Progenitor cell of endocrine pancreas (in vitro differentiated cells): ENCODE measurements at regions not wholly inside any gene's neighbourhood (a gene's known extent, or its start where the extent isn't known, plus 50 kb on each side); places are given as distances from the start of the nearest gene placed in this dataset.
"Not testable (repeated sequence)": the region's sequence is repeated elsewhere in the genome, so short reads cannot be mapped to it uniquely, and the experiment has no call there.

ENCODE experiments used
- DNase-seq: peaks from one replicate; pipeline ENCODE4 v3.0.0; 2021; ENCODE audit warnings: low spot score; ENCODE audit not compliant: unreplicated experiment
- H3K27ac Mint-ChIP-seq: 2 replicates; pipeline ENCODE4 v1.8.0; 2021; ENCODE audit warnings: mild to moderate bottlenecking, moderate library complexity, mixed read lengths
- H3K27me3 Mint-ChIP-seq: 2 replicates; pipeline ENCODE4 v1.8.0; 2021; ENCODE audit warnings: mixed read lengths
- H3K36me3 Mint-ChIP-seq: 2 replicates; pipeline ENCODE4 v1.8.0; 2022; ENCODE audit warnings: mixed read lengths; ENCODE audit not compliant: insufficient read depth
- H3K4me1 Mint-ChIP-seq: 2 replicates; pipeline ENCODE4 v1.8.0; 2021; ENCODE audit warnings: low read depth, mixed read lengths
- H3K4me3 Mint-ChIP-seq: 2 replicates; pipeline ENCODE4 v1.8.0; 2021; ENCODE audit warnings: low read depth, mild to moderate bottlenecking, moderate library complexity, mixed read lengths
- H3K9me3 Mint-ChIP-seq: 2 replicates; pipeline ENCODE4 v1.8.0; 2021; ENCODE audit warnings: low read depth, mixed read lengths
- CTCF ChIP-seq: fragments of 200-600 bp; sonication (generic); IDR thresholded peaks from one replicate; pipeline ENCODE4 v1.5.0; 2021; ENCODE audit warnings: antibody characterized with exemption, mild to moderate bottlenecking; ENCODE audit not compliant: unreplicated experiment

DNA sequence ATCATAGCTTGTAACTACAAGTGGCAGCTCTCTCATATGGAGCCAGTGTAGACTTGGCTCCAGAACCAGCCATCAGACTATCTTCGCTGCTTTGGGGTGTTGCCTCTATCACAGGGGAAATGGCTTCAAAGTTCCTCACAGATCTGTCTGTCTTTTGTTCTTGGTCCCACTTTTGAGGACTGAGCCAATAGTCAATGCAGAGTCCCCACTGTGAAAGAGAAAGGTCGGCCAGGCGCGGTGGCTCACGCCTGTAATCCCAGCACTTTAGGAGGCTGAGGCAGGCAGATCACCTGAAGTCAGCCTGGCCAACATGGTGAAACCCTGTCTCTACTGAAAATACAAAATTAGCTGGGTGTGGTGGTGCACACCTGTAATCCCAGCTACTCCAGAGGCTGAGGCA is 86.9 kb upstream of the FZD7 start:
- Mint-ChIP-seq H3K4me1 (peaks cover 15% of the 10 kb centered on the region), H3K27me3 (peaks cover 12% of the 10 kb centered on the region)
- H3K9me3 Mint-ChIP-seq, H3K4me3 Mint-ChIP-seq, H3K27ac Mint-ChIP-seq, H3K36me3 Mint-ChIP-seq, DNase-seq: not testable (repeated sequence)

DNA sequence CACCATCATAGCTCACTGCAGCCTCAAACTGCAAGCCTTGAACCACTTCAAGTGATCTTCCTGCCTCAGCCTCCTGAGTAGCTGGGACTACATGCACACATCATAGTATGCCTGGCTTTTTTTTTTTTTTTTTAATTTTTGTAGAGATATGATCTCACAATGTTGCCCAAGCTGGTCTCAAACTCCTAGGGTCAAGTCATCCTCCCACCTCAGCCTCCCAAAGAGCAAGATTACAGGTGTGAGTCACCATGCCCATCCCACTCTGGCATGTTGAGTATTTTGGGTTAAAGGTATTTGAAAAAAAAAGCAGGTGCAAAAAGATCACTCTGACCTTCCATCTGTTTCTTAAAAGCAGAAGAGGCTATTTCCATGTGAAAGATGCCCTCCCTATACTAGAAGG is 86.4 kb upstream of the FZD7 start:
- Mint-ChIP-seq H3K4me3 (no peak overlapping the region), H3K36me3 (no peaks in the 10 kb centered on the region), H3K4me1 (peaks cover 15% of the 10 kb centered on the region), H3K27me3 (peaks cover 8% of the 10 kb centered on the region), H3K9me3 (no peaks in the 10 kb centered on the region), H3K27ac (no peak overlapping the region)
- no peak for DNase-seq
- TF ChIP-seq CTCF: no peak

DNA sequence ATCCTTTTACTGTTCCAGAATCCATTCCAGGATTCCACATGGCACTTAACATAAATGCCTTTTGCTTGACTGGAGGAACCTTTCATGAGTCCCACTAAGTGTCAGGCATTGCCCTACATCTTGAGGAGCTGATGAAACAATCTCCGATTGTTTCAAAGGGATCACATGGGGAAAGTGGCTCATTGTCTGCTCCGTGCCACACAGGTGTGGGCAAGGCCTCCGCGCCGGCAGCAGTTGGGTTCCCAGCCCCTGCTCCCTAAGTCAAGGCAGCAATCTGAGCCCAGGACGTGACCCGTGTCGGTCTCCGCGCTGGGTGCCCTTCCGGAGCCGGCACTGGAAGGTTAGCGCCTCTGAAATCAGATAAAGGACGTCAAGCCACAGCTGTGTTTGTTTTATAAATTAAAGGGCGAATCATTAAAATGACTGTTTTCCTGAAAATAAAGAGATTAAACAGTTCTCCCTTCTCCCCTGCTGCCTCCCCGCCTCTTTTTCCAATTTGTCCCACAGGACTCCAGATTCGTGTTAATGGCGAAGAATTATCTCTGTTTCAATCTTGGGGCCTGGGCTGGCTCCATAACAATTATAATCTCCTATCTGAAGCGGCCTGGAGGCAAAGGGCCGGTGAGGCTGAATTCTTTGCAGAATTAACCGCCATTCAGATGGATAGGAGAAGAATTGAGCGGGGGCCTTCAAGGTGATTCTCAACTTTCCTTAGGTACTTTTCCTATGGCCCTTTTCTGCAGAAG is 84.3 kb upstream of the FZD7 start:
- no peak for DNase-seq
- Mint-ChIP-seq H3K9me3 (no peaks in the 10 kb centered on the region), H3K27me3 (peaks cover 12% of the 10 kb centered on the region), H3K4me1 (peaks cover 15% of the 10 kb centered on the region), H3K4me3 (peak overlapping the region; percentile 10), H3K36me3 (no peaks in the 10 kb centered on the region), H3K27ac (peak overlapping the region; percentile 31)
- TF ChIP-seq CTCF: no peak

DNA sequence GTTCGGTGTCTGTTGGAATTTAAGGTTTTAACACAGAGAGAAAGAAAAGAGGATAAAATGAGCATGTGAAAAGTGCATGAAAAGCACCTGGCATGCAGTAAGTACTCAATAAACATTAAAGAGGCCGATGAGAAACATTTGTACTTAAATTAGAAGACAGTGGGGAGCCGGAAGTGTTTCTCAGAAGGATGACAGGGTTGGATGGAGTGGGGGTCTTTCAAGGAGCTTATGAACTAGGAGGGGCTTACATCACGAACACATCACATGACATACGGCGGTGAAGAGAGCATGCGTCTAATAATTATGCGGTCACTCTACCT is 83.8 kb upstream of the FZD7 start:
- DNase-seq: no peak
- peaks cover 12% of the 10 kb centered on the region for H3K27me3 Mint-ChIP-seq
- no peaks in the 10 kb centered on the region for H3K9me3 Mint-ChIP-seq
- no peak overlapping the region for H3K27ac Mint-ChIP-seq
- H3K36me3 Mint-ChIP-seq: no peaks in the 10 kb centered on the region
- peaks cover 15% of the 10 kb centered on the region for H3K4me1 Mint-ChIP-seq
- H3K4me3 Mint-ChIP-seq: no peak overlapping the region
- TF ChIP-seq CTCF: no peak

DNA sequence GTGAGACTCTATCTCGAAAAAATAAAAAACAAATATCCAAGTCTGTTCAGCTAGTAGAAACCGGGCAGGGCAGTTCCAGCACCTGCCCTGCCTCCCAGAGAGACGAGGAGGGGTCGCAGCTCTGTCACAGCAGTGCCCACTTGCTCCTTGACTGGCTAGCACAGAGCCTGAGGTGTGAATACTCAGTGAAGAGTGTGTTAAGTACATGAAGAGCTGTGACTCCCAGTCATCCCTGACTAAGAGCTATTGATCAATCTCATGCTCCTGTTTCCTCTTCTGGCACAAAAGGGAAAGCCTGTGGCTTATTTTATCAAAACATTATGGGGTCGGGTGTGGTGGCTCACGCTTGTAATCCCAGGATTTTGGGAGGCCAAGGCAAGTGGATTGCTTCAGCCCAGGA is 83.0 kb upstream of the FZD7 start:
- no peak overlapping the region for H3K27ac Mint-ChIP-seq
- peaks cover 15% of the 10 kb centered on the region for H3K4me1 Mint-ChIP-seq
- no peaks in the 10 kb centered on the region for H3K9me3 Mint-ChIP-seq
- H3K4me3 Mint-ChIP-seq: no peak overlapping the region
- no peak for TF ChIP-seq CTCF
- DNase-seq: no peak
- H3K27me3 Mint-ChIP-seq: peaks cover 17% of the 10 kb centered on the region
- no peaks in the 10 kb centered on the region for H3K36me3 Mint-ChIP-seq

DNA sequence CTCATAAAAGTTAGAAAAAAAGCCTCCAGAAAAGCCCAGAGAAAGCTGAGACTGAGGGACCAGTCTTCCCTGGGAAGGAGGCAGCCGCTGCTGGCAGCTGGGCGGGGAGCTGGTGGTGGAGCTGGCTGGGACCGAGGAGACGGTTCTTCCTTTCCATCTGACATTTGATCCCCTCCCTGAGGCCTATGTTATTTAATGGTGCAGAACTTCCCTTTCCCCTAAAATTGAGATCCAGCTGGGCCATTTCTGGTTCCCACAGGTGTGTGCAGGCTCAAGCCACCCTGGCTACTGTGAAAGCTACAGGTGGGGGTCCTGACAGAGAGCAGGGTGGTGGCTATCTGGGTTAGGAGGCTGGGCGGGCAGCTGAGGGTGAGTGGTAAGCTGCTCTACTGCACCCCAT is 81.5 kb upstream of the FZD7 start:
- no peak for DNase-seq
- Mint-ChIP-seq H3K4me1 (peaks cover 15% of the 10 kb centered on the region), H3K4me3 (no peak overlapping the region), H3K9me3 (no peaks in the 10 kb centered on the region), H3K27me3 (peaks cover 23% of the 10 kb centered on the region), H3K27ac (no peak overlapping the region), H3K36me3 (no peaks in the 10 kb centered on the region)
- TF ChIP-seq CTCF: no peak
